Body of pancreas (tissue), 4 donors: ENCODE measurements at regions not wholly inside any gene's neighbourhood (a gene's known extent, or its start where the extent isn't known, plus 50 kb on each side); places are given as distances from the start of the nearest gene placed in this dataset.

Experiments used
- POLR2A ChIP-seq, 3 donors: fragments of 450-650 bp; IDR thresholded peaks; one replicate each; pipeline ENCODE4 v1.6.1; 2016; ENCODE audit warnings: antibody characterized with exemption in 3 of 3, mild to moderate bottlenecking in 2 of 3
- TF ChIP-seq, protein P1 (sequence below), 7 experiments: fragments of 450-650 bp in 4 of 7; fragments of 200-600 bp in 3 of 7; sonication (generic) in 3 of 7; IDR thresholded peaks; one replicate each; pipeline ENCODE4 v1.5.1; 2016 to 2019; ENCODE audit warnings: antibody characterized with exemption in 7 of 7

DNA sequence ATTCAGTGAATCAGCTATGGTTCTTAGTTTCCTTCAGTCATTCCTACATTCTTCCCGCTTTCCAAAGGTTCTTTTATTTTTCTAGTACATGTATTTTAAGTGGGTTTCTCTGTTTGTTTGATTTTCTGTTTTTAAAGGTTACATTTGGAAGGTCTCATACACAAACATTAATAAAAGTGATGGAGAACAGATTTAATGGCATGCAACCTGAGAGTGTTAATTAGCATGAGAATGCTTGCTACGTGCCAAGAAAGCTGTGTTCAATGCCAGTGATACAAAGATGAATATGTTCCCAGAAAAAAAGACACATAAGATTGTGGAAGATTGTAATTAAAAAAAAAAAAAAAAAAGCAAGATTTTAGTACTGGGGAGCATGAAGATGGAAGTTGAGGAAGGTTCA lies 61.8 kb upstream of the CDC42EP3 start:
- TF ChIP-seq, protein P1, sequence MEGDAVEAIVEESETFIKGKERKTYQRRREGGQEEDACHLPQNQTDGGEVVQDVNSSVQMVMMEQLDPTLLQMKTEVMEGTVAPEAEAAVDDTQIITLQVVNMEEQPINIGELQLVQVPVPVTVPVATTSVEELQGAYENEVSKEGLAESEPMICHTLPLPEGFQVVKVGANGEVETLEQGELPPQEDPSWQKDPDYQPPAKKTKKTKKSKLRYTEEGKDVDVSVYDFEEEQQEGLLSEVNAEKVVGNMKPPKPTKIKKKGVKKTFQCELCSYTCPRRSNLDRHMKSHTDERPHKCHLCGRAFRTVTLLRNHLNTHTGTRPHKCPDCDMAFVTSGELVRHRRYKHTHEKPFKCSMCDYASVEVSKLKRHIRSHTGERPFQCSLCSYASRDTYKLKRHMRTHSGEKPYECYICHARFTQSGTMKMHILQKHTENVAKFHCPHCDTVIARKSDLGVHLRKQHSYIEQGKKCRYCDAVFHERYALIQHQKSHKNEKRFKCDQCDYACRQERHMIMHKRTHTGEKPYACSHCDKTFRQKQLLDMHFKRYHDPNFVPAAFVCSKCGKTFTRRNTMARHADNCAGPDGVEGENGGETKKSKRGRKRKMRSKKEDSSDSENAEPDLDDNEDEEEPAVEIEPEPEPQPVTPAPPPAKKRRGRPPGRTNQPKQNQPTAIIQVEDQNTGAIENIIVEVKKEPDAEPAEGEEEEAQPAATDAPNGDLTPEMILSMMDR (IDR thresholded peaks at IDR 0.05) = no peak
- no peak for TF ChIP-seq POLR2A (IDR thresholded peaks at IDR 0.05)
